Loucy (cell line): ENCODE measurements at regions not wholly inside any gene's neighbourhood (a gene's known extent, or its start where the extent isn't known, plus 50 kb on each side); places are given as distances from the start of the nearest gene placed in this dataset.

Experiments used
- CTCF ChIP-seq: fragments of 200-600 bp; sonication (generic); conservative IDR thresholded peaks from 2 replicates; pipeline ENCODE4 v1.5.1; 2014; ENCODE audit warnings: mild to moderate bottlenecking, antibody characterized with exemption, low read length
- EZH2phosphoT487 ChIP-seq: fragments of 200-600 bp; IDR thresholded peaks from 2 replicates; pipeline ENCODE4 v1.6.1; 2018; ENCODE audit warnings: antibody characterized with exemption, mild to moderate bottlenecking, moderate library complexity, borderline replicate concordance

GRCh38 chr6:12621754-12622153, 94.8 kb upstream of the PHACTR1 start:
- no peak for TF ChIP-seq CTCF
- no peak for TF ChIP-seq EZH2phosphoT487
